OCI-LY3 (cell line): ENCODE measurements at regions not wholly inside any gene's neighbourhood (a gene's known extent, or its start where the extent isn't known, plus 50 kb on each side); places are given as distances from the start of the nearest gene placed in this dataset.

Experiments used
- CTCF ChIP-seq: fragments of 200-600, 300-600 bp; sonication (generic); IDR thresholded peaks from 2 replicates; pipeline ENCODE4 v1.5.1; 2014; ENCODE audit warnings: antibody characterized with exemption, low read length, low read depth
- EZH2phosphoT487 ChIP-seq: fragments of 200-600 bp; shearing (Covaris generic); IDR thresholded peaks from 2 replicates; pipeline ENCODE4 v1.6.1; 2018; ENCODE audit warnings: antibody characterized with exemption, mixed run types, low read depth

GRCh38 chr6:27190126-27190525 is 57.4 kb upstream of the PRSS16 start:
- TF ChIP-seq CTCF: no peak
- no peak for TF ChIP-seq EZH2phosphoT487
